ENCODE measurements at regions not wholly inside any gene's neighbourhood (a gene's known extent, or its start where the extent isn't known, plus 50 kb on each side); places are given as distances from the start of the nearest gene placed in this dataset.

DNA sequence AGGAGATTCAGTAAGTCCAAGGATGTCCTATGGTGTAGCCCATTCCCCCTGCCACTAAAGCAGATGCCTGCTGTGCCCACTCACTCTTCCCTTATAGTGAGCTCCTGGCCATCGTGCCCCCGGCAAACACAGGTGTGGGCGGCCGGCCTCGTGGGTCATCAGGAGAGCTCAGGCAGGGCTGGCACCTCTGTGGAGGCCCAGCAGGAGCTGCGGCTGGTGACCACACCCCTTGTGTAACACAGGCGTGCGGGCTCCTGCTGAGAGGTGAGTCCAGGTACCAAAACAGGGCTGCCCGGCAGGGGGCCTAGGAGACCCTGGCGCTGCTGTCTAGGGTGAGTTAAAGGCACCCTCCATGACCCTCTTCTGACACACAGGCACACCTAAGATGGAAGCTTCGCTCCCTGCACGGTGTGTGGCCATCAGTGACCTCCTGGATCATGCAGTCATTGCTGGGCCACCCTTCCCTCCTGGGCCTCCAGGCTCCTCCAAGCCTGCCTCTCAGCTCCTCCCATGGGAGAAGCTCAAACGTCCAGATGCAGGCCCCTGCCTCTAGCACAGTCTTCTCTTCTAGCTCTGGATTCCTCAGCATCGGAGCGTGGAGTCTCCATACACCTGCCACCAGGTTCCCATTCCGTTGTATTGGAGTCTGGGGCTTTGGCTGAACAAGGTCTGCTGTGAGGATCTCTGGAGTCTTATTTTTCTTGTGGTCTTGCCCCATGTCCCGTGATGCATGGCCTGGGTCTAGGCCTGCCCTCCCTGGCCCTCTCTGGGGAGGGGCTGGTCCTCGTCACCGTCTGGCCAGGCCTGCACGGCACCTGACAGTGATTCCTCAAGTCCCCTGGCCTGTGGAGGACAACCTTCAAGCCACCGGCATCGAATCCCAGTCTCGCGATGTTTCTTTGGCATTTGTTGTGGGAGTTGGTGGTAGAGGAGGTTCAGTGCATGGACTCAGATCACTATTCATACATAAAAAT, 246.9 kb downstream of the ACKR3 start:
- TF ChIP-seq CTCF (conservative IDR thresholded peaks at IDR 0.05 in 1 of 2, IDR thresholded peaks at IDR 0.05 in 1 of 2; ENCODE audit: low read depth in 1 of 2, low read length in 2 of 2), result no peak
- no peak for TF ChIP-seq EZH2 (IDR thresholded peaks at IDR 0.05; ENCODE audit: low read length, missing control alignments)

Measured in fibroblast of lung (primary cell).